ENCODE measurements at regions not wholly inside any gene's neighbourhood (a gene's known extent, or its start where the extent isn't known, plus 50 kb on each side); places are given as distances from the start of the nearest gene placed in this dataset.

- no peak for TF ChIP-seq CTCF (IDR thresholded peaks at IDR 0.05)
- no peak for TF ChIP-seq POLR2A (IDR thresholded peaks at IDR 0.05)
- TF ChIP-seq EP300 (IDR thresholded peaks at IDR 0.05), result no peak
These were observed 1722.1 kb downstream of the TP53TG3F start for GRCh38 chr16:35181422-35182030.
